Esophagus muscularis mucosa (tissue), 4 donors: ENCODE measurements at regions not wholly inside any gene's neighbourhood (a gene's known extent, or its start where the extent isn't known, plus 50 kb on each side); places are given as distances from the start of the nearest gene placed in this dataset.

Experiments used
- EP300 ChIP-seq: sonication (generic); formaldehyde crosslinking; IDR thresholded peaks from one replicate; pipeline ENCODE4 v1.6.1; 2017; ENCODE audit warnings: antibody characterized with exemption
- POLR2A ChIP-seq: fragments of 450-650 bp; IDR thresholded peaks from one replicate; pipeline ENCODE4 v1.6.1; 2017; ENCODE audit warnings: antibody characterized with exemption, moderate library complexity, mild to moderate bottlenecking, low read depth
- POLR2AphosphoS5 ChIP-seq, 2 donors: sonication (generic); formaldehyde crosslinking; IDR thresholded peaks; one replicate each; pipeline ENCODE4 v1.6.1; 2017; ENCODE audit warnings: antibody characterized with exemption in 2 of 2
- TF ChIP-seq, protein P1 (sequence below), 3 experiments: fragments of 200-600 bp in 2 of 3; fragments of 450-650 bp in 1 of 3; sonication (generic) in 2 of 3; IDR thresholded peaks; one replicate each; pipeline ENCODE4 v1.5.1; 2017 to 2019; ENCODE audit warnings: antibody characterized with exemption in 3 of 3, mild to moderate bottlenecking in 2 of 3, moderate library complexity in 1 of 3

DNA sequence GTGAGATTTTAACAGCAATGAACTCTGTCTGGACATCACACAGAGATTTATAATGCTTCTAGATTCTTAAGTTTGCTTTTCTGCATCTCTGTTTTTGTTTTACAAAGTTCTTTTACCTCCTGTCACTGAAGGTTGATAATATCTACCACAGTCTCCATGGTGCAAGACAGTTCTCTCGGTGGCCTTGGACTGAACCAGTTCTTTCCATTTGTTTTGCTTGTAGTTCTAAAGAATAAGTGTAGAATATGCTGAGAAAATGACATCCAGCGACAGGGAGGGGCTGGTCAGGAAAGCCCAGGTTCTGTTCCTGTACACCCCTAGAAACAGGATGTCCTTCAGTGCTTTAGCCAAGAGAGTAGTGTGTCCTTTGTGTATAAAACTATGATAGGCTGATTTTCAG is 1079.5 kb upstream of the INTU start:
- TF ChIP-seq POLR2AphosphoS5 (IDR thresholded peaks at IDR 0.05) (no peak), POLR2A (no peak), EP300 (no peak)
- TF ChIP-seq, protein P1, sequence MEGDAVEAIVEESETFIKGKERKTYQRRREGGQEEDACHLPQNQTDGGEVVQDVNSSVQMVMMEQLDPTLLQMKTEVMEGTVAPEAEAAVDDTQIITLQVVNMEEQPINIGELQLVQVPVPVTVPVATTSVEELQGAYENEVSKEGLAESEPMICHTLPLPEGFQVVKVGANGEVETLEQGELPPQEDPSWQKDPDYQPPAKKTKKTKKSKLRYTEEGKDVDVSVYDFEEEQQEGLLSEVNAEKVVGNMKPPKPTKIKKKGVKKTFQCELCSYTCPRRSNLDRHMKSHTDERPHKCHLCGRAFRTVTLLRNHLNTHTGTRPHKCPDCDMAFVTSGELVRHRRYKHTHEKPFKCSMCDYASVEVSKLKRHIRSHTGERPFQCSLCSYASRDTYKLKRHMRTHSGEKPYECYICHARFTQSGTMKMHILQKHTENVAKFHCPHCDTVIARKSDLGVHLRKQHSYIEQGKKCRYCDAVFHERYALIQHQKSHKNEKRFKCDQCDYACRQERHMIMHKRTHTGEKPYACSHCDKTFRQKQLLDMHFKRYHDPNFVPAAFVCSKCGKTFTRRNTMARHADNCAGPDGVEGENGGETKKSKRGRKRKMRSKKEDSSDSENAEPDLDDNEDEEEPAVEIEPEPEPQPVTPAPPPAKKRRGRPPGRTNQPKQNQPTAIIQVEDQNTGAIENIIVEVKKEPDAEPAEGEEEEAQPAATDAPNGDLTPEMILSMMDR (IDR thresholded peaks at IDR 0.05), result no peak
